Mammary epithelial cell (primary cell): ENCODE measurements at regions not wholly inside any gene's neighbourhood (a gene's known extent, or its start where the extent isn't known, plus 50 kb on each side); places are given as distances from the start of the nearest gene placed in this dataset.

Source experiments
- CTCF ChIP-seq, 2 donors: IDR thresholded peaks in 1 of 2; conservative IDR thresholded peaks in 1 of 2; 2 replicates each; pipeline ENCODE4 v1.5.1; 2011 to 2012; ENCODE audit warnings: inconsistent platforms in 2 of 2, low read length in 2 of 2, mild to moderate bottlenecking in 2 of 2, control low read depth in 1 of 2, low read depth in 1 of 2; ENCODE audit not compliant: insufficient read depth in 1 of 2; ENCODE audit errors: extremely low read depth in 1 of 2
- EZH2 ChIP-seq: IDR thresholded peaks from 2 replicates; pipeline ENCODE4 v1.6.1; 2012; ENCODE audit warnings: low read length, inconsistent platforms, borderline replicate concordance

- TF ChIP-seq CTCF (conservative IDR thresholded peaks at IDR 0.05 in 1 of 2, IDR thresholded peaks at IDR 0.05 in 1 of 2; ENCODE audit: extremely low read depth in 1 of 2, insufficient read depth in 1 of 2, low read depth in 1 of 2, low read length in 2 of 2) (no peak), EZH2 (no peak)
Measured at GRCh38 chr3:154660811-154661210, 230.8 kb upstream of the GPR149 start.
